Thyroid gland (tissue), 4 donors: ENCODE measurements at regions not wholly inside any gene's neighbourhood (a gene's known extent, or its start where the extent isn't known, plus 50 kb on each side); places are given as distances from the start of the nearest gene placed in this dataset.

Experiments used
- DNase-seq, 2 donors: peaks; one replicate each; pipeline ENCODE4 v3.0.0-alpha.2; 2019
- H3K27ac ChIP-seq, 3 donors: fragments of 200-600 bp; sonication (generic); 1 replicate in 2 of 3; 2 replicates in 1 of 3; pipeline ENCODE4 v1.5.1; 2016 to 2019; ENCODE audit warnings: mild to moderate bottlenecking in 1 of 3, moderate library complexity in 1 of 3
- H3K27me3 ChIP-seq: fragments of 200-600 bp; sonication (generic); one replicate; pipeline ENCODE4 v1.5.1; 2019
- H3K36me3 ChIP-seq, 2 donors: fragments of 200-600 bp; sonication (generic); one replicate each; pipeline ENCODE4 v1.5.1; 2016 to 2019
- H3K4me1 ChIP-seq, 2 donors: fragments of 200-600 bp; sonication (generic); one replicate each; pipeline ENCODE4 v1.5.1; 2017 to 2019
- H3K4me3 ChIP-seq, 3 donors: fragments of 200-600 bp; sonication (generic); replicated peaks in 1 of 3; 1 replicate in 2 of 3; 2 replicates in 1 of 3; pipeline ENCODE4 v1.5.1; 2016; ENCODE audit warnings: mild to moderate bottlenecking in 1 of 3
- H3K9me3 ChIP-seq: fragments of 200-600 bp; sonication (generic); one replicate; pipeline ENCODE4 v1.5.1; 2017
- POLR2A ChIP-seq, 2 donors: fragments of 450-650 bp; IDR thresholded peaks; one replicate each; pipeline ENCODE4 v1.6.1; 2017; ENCODE audit warnings: antibody characterized with exemption in 2 of 2, mild to moderate bottlenecking in 2 of 2, moderate library complexity in 1 of 2
- WGBS, 2 donors: methylation state at CpG; one replicate each; pipeline ENCODE4 v1.1.5; 2017; 5-methylcytosine and 5-hydroxymethylcytosine counted together
- intact Hi-C: fragments of 100-400 bp; cut with DNase I; formaldehyde crosslinking; loops from one replicate; pipeline ENCODE4 v1.15.1; 2023
- TF ChIP-seq, protein P1 (sequence below), 6 experiments: fragments of 200-600 bp in 3 of 6; fragments of 450-650 bp in 3 of 6; sonication (generic) in 3 of 6; IDR thresholded peaks; one replicate each; pipeline ENCODE4 v1.5.1; 2016 to 2019; ENCODE audit warnings: antibody characterized with exemption in 6 of 6, mild to moderate bottlenecking in 2 of 6, inconsistent platforms in 1 of 6, moderate library complexity in 1 of 6

DNA sequence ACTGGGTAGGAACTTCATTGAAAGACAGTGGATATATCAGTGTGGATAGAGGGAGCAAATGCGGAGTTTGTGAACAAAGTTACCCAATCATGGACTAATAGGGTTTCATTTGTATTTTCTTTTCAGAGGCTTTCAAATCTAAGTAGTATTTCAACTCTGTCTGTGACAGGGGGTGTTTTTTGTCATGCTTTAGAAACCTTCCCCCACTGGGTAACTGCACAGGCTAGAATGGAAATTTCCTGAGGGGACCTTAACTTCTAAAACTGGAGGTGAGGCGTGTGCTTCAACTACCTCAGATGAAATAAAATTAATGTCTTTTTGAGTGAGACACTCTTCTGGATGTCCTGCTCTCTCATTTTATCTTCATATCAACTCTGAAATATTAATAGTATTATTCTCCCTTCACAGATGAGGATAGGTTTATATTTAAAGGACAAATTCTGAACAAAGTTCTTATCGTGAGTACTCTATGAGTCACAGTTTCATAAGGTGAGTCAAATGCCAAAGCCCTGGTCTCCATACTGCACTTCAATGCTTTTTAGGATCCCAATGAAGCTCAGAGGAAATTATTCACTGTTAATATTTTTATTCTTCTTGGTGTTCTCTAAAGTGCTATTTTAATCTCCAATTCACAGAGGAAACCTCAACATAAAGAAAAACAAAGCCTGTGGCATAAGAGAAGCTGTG, 770.6 kb downstream of the CCSER2 start:
- TF ChIP-seq, protein P1, sequence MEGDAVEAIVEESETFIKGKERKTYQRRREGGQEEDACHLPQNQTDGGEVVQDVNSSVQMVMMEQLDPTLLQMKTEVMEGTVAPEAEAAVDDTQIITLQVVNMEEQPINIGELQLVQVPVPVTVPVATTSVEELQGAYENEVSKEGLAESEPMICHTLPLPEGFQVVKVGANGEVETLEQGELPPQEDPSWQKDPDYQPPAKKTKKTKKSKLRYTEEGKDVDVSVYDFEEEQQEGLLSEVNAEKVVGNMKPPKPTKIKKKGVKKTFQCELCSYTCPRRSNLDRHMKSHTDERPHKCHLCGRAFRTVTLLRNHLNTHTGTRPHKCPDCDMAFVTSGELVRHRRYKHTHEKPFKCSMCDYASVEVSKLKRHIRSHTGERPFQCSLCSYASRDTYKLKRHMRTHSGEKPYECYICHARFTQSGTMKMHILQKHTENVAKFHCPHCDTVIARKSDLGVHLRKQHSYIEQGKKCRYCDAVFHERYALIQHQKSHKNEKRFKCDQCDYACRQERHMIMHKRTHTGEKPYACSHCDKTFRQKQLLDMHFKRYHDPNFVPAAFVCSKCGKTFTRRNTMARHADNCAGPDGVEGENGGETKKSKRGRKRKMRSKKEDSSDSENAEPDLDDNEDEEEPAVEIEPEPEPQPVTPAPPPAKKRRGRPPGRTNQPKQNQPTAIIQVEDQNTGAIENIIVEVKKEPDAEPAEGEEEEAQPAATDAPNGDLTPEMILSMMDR (IDR thresholded peaks at IDR 0.05), result no peak
- TF ChIP-seq POLR2A (IDR thresholded peaks at IDR 0.05), result no peak
- H3K27me3 ChIP-seq, result no peaks in the 10 kb centered on the region
- intact Hi-C loops, result no loop called here
- WGBS, 2 donors, result 96% methylated on average over 3 of the region's 3 CpGs
- DNase-seq, result no peak
- no peak overlapping the region for H3K27ac ChIP-seq
- no peak overlapping the region for H3K4me3 ChIP-seq
- no peaks in the 10 kb centered on the region for H3K36me3 ChIP-seq
- no peaks in the 10 kb centered on the region for H3K4me1 ChIP-seq
- no peaks in the 10 kb centered on the region for H3K9me3 ChIP-seq

DNA sequence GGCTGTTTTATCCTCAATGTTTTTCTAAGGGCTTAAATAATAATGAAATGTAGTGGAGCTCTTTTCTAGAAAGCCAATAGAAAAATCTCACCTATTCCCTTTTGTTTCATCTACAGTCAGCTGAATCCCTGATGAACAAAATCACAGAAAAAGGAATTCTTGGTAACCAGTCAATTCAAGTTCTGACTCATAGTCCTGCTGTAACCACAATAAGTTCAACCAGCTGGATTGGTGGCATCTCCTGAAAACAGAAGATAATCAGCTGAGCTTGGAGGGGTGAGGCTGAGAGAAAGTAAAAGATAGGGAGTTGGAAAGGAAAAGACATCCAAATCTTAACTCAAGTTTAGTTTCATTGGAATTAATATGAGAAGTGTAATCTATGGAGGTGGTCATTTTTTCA, 772.1 kb downstream of the CCSER2 start:
- intact Hi-C loops, result no loop called here

DNA sequence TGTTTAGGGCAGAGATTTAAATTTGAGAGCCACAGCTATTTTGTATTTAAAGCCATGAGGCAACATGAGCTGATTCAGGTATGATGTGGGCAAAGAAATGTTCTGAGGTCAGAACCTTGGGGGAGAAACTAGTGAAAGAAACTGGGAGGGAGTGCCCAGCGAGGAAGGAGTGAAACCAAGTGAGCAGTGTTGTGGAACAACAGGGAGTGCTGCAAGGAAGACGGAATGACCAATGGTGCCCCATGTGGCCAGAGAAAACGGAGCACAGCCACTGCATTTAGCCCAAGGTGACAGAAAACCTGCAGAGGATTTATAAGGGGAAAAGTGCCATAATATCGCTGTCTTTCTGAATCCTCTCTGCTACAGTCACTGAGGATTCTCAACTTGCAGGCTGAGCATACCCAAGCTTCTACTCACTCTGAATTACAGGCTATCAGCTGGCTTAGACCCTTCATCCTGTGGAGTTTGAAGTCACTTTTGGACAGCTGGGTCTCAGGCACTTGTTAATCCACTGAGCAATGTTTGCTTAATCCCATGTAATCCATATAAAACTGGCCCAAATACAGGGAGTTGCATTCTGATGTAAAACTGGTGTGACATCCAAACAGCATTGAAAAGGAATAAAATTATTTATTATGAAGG, 777.3 kb downstream of the CCSER2 start:
- intact Hi-C loops, result no loop called here
- Histone ChIP-seq H3K4me1 (peaks cover 19 to 28% of the 10 kb centered on the region in 2 donors), H3K27ac (peak overlapping the region; percentile 52 to 68 (median 60)), H3K4me3 (no peak overlapping the region), H3K27me3 (no peaks in the 10 kb centered on the region), H3K9me3 (no peaks in the 10 kb centered on the region), H3K36me3 (no peaks in the 10 kb centered on the region)
- peak; percentile 70 to 74 for DNase-seq
- TF ChIP-seq, protein P1 (IDR thresholded peaks at IDR 0.05), result peak in 4 of 6 experiments; percentile 22 to 66 (median 54)
- no peak for TF ChIP-seq POLR2A (IDR thresholded peaks at IDR 0.05)
- 28 to 48% methylated on average over 4 of the region's 4 CpGs for WGBS, 2 donors

More for the DNA sequence above, 772.1 kb downstream of the CCSER2 start:
- TF ChIP-seq, protein P1 (IDR thresholded peaks at IDR 0.05), result no peak
- no peak for TF ChIP-seq POLR2A (IDR thresholded peaks at IDR 0.05)
- H3K9me3 ChIP-seq, result no peaks in the 10 kb centered on the region
- H3K27ac ChIP-seq, result no peak overlapping the region
- no peak overlapping the region for H3K4me3 ChIP-seq
- H3K27me3 ChIP-seq, result no peaks in the 10 kb centered on the region
- no peak for DNase-seq
- H3K4me1 ChIP-seq, result peaks cover 0 to 8% of the 10 kb centered on the region in 2 donors
- no peaks in the 10 kb centered on the region for H3K36me3 ChIP-seq

DNA sequence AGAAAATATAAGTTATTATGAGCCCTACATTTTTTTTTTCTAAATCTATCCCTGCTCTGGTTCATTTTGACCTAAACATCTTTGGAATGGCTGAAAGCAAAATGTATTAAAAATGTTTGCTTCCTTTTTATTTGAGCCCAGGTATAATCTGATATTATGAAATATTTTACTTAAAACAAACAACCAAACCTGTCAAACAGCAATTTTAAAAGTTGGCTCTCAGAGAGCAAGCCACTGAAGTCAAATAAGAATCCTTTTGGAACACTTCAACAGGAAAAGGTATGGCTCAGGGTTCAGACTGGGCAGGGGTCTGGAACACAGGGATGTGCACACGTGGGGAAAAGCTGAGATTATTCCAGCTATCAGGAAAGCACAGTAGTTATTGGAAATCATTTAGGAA, 782.9 kb downstream of the CCSER2 start:
- peaks cover 13 to 14% of the 10 kb centered on the region in 2 donors for H3K4me1 ChIP-seq
- 72 to 80% methylated on average over 1 of the region's 1 CpG for WGBS, 2 donors
- intact Hi-C loops, result no loop called here
- DNase-seq, result no peak
- TF ChIP-seq POLR2A (IDR thresholded peaks at IDR 0.05), result no peak
- TF ChIP-seq, protein P1 (IDR thresholded peaks at IDR 0.05), result no peak
- no peak overlapping the region for H3K4me3 ChIP-seq
- no peaks in the 10 kb centered on the region for H3K9me3 ChIP-seq
- H3K36me3 ChIP-seq, result no peaks in the 10 kb centered on the region
- H3K27me3 ChIP-seq, result no peaks in the 10 kb centered on the region
- H3K27ac ChIP-seq, result no peak overlapping the region

DNA sequence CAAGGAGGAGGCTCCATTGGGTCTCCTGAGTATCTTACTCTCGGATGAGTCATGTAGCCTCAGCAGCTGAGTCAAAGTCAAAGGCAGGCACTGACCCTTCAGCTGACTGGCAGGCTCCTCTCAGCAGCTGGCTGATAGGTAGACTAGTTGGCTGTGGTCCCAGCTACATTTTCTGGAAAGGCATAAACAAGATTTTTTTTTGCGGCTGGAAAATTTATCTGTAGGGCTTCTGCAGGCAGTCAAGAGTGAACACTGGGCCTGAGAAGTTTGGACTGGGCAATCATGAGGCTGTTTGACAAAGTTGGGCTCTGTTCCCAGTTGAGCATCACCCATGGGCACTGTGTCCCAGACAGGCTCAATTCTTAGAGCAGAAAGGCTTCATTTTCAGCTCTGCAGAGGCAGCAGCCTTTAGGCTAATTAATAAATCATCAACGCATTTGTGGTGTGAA, 796.2 kb downstream of the CCSER2 start:
- H3K4me3 ChIP-seq, result no peak overlapping the region
- H3K27ac ChIP-seq, result peak overlapping the region; percentile 16 to 80 (median 74)
- no peaks in the 10 kb centered on the region for H3K36me3 ChIP-seq
- H3K4me1 ChIP-seq, result peaks cover 9 to 10% of the 10 kb centered on the region in 2 donors
- TF ChIP-seq POLR2A (IDR thresholded peaks at IDR 0.05), result no peak
- TF ChIP-seq, protein P1 (IDR thresholded peaks at IDR 0.05), result no peak
- intact Hi-C loops, result no loop called here
- H3K27me3 ChIP-seq, result no peaks in the 10 kb centered on the region
- H3K9me3 ChIP-seq, result no peaks in the 10 kb centered on the region
- DNase-seq, result peak; percentile 89 to 91
- 48 to 54% methylated on average over 3 of the region's 3 CpGs for WGBS, 2 donors
